HCT116 (cell line): ENCODE measurements at regions not wholly inside any gene's neighbourhood (a gene's known extent, or its start where the extent isn't known, plus 50 kb on each side); places are given as distances from the start of the nearest gene placed in this dataset.

Source experiments
- ATAC-seq: fragments of 200-7000 bp; cut with Tn5 transposase; 2 replicates; pipeline ENCODE4 v1.9.1; 2020; ENCODE audit warnings: mild to moderate bottlenecking, moderate library complexity
- BruUV-seq: library from RNA; stranded (reverse); fragments of 400-500 nt; replicated peaks from 2 replicates; lab custom pipeline; 2021; lab: Mats Ljungman, UMichigan
- CTCF ChIA-PET: fragments of 300-600 bp; sonication (Branson Sonifier 250); formaldehyde crosslinking; loops from one replicate; lab custom pipeline; 2021; ENCODE audit warnings: antibody characterized with exemption; lab: Charles Lee
- POLR2A ChIA-PET: fragments of 300-600, 350-600 bp; sonication (Branson Sonifier 250); formaldehyde crosslinking; loops from one replicate; lab custom pipeline; 2021; ENCODE audit warnings: antibody characterized with exemption; lab: Charles Lee
- RAD21 ChIA-PET, 2 experiments: fragments of 300-600 bp; sonication (Branson Sonifier 250); formaldehyde crosslinking; loops; one replicate each; lab custom pipeline; 2023; ENCODE audit warnings: low total read pairs in 2 of 2; ENCODE audit not compliant: uncharacterized antibody in 2 of 2, unreplicated experiment in 2 of 2, low non-redundant PET in 1 of 2; lab: Charles Lee
- DNase-seq: peaks from one replicate; pipeline ENCODE4 v3.0.0-alpha.2; 2010; ENCODE audit warnings: low read depth, low spot score
- H2AFZ ChIP-seq: fragments of 200-600 bp; shearing (Covaris generic), sonication (generic); 2 replicates; pipeline ENCODE4 v1.6.1; 2017; ENCODE audit warnings: low read depth, mixed run types, mixed read lengths, antibody characterized with exemption, low read length; ENCODE audit not compliant: poor library complexity, severe bottlenecking
- H3K27ac ChIP-seq: 2 replicates; pipeline ENCODE4 v1.5.1; 2012; ENCODE audit warnings: low read depth, low read length
- H3K27me3 ChIP-seq: fragments of 200-600 bp; sonication (generic); 2 replicates; pipeline ENCODE4 v1.6.1; 2016; ENCODE audit warnings: mixed run types, low read length, mixed read lengths; ENCODE audit not compliant: insufficient read depth
- H3K36me3 ChIP-seq, 2 experiments: fragments of 200-500 bp in 1 of 2; fragments of 200-600 bp in 1 of 2; sonication (Bioruptor generic) in 1 of 2; sonication (generic) in 1 of 2; 2 replicates each; pipeline versions ENCODE4 v1.5.1 to v1.6.1; 2014 to 2016; ENCODE audit warnings: low read length in 2 of 2, inconsistent platforms in 1 of 2, mixed read lengths in 1 of 2, mixed run types in 1 of 2; ENCODE audit not compliant: insufficient read depth in 2 of 2, control insufficient read depth in 1 of 2
- H3K4me1 ChIP-seq, 2 experiments: fragments of 200-600 bp in 1 of 2; sonication (generic) in 1 of 2; 2 replicates each; pipeline versions ENCODE4 v1.5.1 to v1.6.1; 2012 to 2017; ENCODE audit warnings: low read length in 2 of 2, inconsistent platforms in 1 of 2, mild to moderate bottlenecking in 1 of 2, mixed read lengths in 1 of 2, mixed run types in 1 of 2, moderate library complexity in 1 of 2; ENCODE audit not compliant: insufficient read depth in 2 of 2, control insufficient read depth in 1 of 2
- H3K4me2 ChIP-seq: fragments of 200-600 bp; sonication (generic); 2 replicates; pipeline ENCODE4 v1.6.1; 2017; ENCODE audit warnings: mixed run types, low read length, mixed read lengths
- H3K4me3 ChIP-seq, 2 experiments: fragments of 200-600 bp in 1 of 2; sonication (generic) in 1 of 2; replicated peaks in 1 of 2; 2 replicates each; pipeline ENCODE4 v1.5.1; 2011 to 2016; ENCODE audit warnings: low read length in 2 of 2, control low read depth in 1 of 2, low read depth in 1 of 2, mild to moderate bottlenecking in 1 of 2, mixed read lengths in 1 of 2, mixed run types in 1 of 2
- H3K79me2 ChIP-seq: fragments of 200-600 bp; sonication (generic); 2 replicates; pipeline ENCODE4 v1.6.1; 2017; ENCODE audit warnings: mild to moderate bottlenecking, mixed run types, low read length, moderate library complexity, mixed read lengths; ENCODE audit not compliant: insufficient read depth
- H3K9ac ChIP-seq: fragments of 200-600 bp; sonication (generic); 2 replicates; pipeline ENCODE4 v1.6.1; 2016; ENCODE audit warnings: low read length, mixed read lengths
- H3K9me2 ChIP-seq: fragments of 200-600 bp; sonication (generic), shearing (Covaris generic); 2 replicates; pipeline ENCODE4 v1.6.1; 2017; ENCODE audit warnings: mixed run types, mild to moderate bottlenecking, moderate library complexity; ENCODE audit not compliant: insufficient read depth
- H3K9me3 ChIP-seq, 2 experiments: fragments of 200-500 bp in 1 of 2; fragments of 200-600 bp in 1 of 2; sonication (Bioruptor generic) in 1 of 2; sonication (generic) in 1 of 2; 2 replicates each; pipeline ENCODE4 v1.6.1; 2014 to 2017; ENCODE audit warnings: low read length in 2 of 2, mixed read lengths in 2 of 2, inconsistent platforms in 1 of 2, low read depth in 1 of 2, mild to moderate bottlenecking in 1 of 2, mixed run types in 1 of 2, moderate library complexity in 1 of 2; ENCODE audit not compliant: control insufficient read depth in 1 of 2, insufficient read depth in 1 of 2
- H4K20me1 ChIP-seq: fragments of 200-600 bp; sonication (generic), shearing (Covaris generic); 2 replicates; pipeline ENCODE4 v1.6.1; 2017; ENCODE audit warnings: mixed run types, mild to moderate bottlenecking, moderate library complexity; ENCODE audit not compliant: insufficient read depth
- ATF3 ChIP-seq: IDR thresholded peaks from 2 replicates; pipeline ENCODE4 v1.6.1; 2012
- CBX3 ChIP-seq: IDR thresholded peaks from 2 replicates; pipeline ENCODE4 v1.6.1; 2012; ENCODE audit warnings: low read depth
- EGR1 ChIP-seq: IDR thresholded peaks from 2 replicates; pipeline ENCODE4 v1.6.1; 2012; ENCODE audit warnings: low read depth
- ELF1 ChIP-seq: IDR thresholded peaks from 2 replicates; pipeline ENCODE4 v1.6.1; 2012; ENCODE audit warnings: low read depth, borderline replicate concordance
- EZH2 ChIP-seq: fragments of 200-600 bp; sonication (generic); IDR thresholded peaks from 2 replicates; pipeline ENCODE4 v1.6.1; 2017; ENCODE audit warnings: antibody characterized with exemption, mixed run types
- EZH2phosphoT487 ChIP-seq: fragments of 200-600 bp; IDR thresholded peaks from 2 replicates; pipeline ENCODE4 v1.6.1; 2018; ENCODE audit warnings: antibody characterized with exemption, borderline replicate concordance
- JUND ChIP-seq: IDR thresholded peaks from 2 replicates; pipeline ENCODE4 v1.6.1; 2012
- POLR2A ChIP-seq: IDR thresholded peaks from 2 replicates; pipeline ENCODE4 v1.7.0; 2011; ENCODE audit warnings: borderline replicate concordance; ENCODE audit not compliant: insufficient read depth, insufficient read length; ENCODE audit errors: extremely low read depth
- SIN3A ChIP-seq: IDR thresholded peaks from 2 replicates; pipeline ENCODE4 v1.6.1; 2012; ENCODE audit warnings: low read depth
- SP1 ChIP-seq: IDR thresholded peaks from 2 replicates; pipeline ENCODE4 v1.6.1; 2012; ENCODE audit warnings: low read depth
- SRF ChIP-seq: IDR thresholded peaks from 2 replicates; pipeline ENCODE4 v1.6.1; 2012; ENCODE audit warnings: low read depth
- YY1 ChIP-seq: IDR thresholded peaks from 2 replicates; pipeline ENCODE4 v1.6.1; 2011; ENCODE audit warnings: low read length, low read depth, moderate library complexity, mild to moderate bottlenecking; ENCODE audit not compliant: insufficient replicate concordance; ENCODE audit errors: extremely low read depth
- ZFX ChIP-seq: fragments of 450-650 bp; IDR thresholded peaks from 2 replicates; pipeline ENCODE4 v1.6.1; 2017
- intact Hi-C: fragments of 100-400 bp; cut with micrococcal nuclease; formaldehyde crosslinking; loops from 2 replicates; pipeline ENCODE4 v1.10.0; 2022
- TF ChIP-seq, protein P1 (sequence below): IDR thresholded peaks from 2 replicates; pipeline ENCODE4 v1.6.1; 2012

DNA sequence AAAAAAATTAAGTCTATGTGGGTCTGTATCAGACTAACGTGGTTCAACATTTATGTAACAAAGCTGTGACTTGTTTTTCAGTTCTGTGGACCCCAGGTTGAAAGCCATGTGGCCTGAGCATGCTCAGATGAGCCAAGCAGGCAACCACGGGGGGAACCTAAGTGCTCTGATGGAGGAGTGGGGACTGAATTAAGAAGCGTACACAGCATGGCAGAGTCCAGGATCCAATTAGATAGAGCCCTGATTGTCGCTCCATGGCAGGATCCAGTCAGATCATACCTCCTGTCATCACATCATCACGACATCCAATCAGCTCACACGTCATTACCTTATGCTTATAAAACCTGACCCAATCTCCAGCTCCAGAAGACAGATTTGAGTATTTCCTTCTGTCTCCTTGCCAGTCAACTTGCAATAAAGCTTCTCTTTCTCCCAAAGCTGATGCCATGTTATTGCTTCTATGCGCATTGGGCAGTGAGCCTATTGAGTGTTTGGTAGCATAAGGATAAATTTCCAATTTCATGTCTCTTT, 1013.1 kb upstream of the TMEM132C start:
- ChIA-PET CTCF (interaction anchor here (1.3 kb wide), 1 partner anchor 470 kb away, joined by 3 read pairs; no protein-coding TSS in a partner anchor), POLR2A (no interaction called here), RAD21 (no interaction called here)
- intact Hi-C loops, result no loop called here
- H3K9ac ChIP-seq, result no peak overlapping the region
- H2AFZ ChIP-seq, result no peak overlapping the region
- H3K79me2 ChIP-seq, result no peaks in the 10 kb centered on the region
- no peak overlapping the region for H3K27ac ChIP-seq
- H3K4me3 ChIP-seq, result no peak overlapping the region
- DNase-seq (no peak), ATAC-seq (no peak)
- no peaks in the 10 kb centered on the region for H3K9me3 ChIP-seq
- H3K27me3 ChIP-seq, result peaks cover 20% of the 10 kb centered on the region
- H3K4me1 ChIP-seq, result no peaks in the 10 kb centered on the region
- H3K9me2 ChIP-seq, result no peaks in the 10 kb centered on the region
- no peaks in the 10 kb centered on the region; the same call in 1 of the 2 replicates for H4K20me1 ChIP-seq
- H3K36me3 ChIP-seq, result no peaks in the 10 kb centered on the region
- no peak for TF ChIP-seq EZH2phosphoT487
- TF ChIP-seq ELF1, result no peak
- TF ChIP-seq SP1, result no peak
- TF ChIP-seq EZH2, result no peak
- no peak for TF ChIP-seq JUND
- no peak for TF ChIP-seq CBX3
- TF ChIP-seq SIN3A, result no peak
- TF ChIP-seq, protein P1, sequence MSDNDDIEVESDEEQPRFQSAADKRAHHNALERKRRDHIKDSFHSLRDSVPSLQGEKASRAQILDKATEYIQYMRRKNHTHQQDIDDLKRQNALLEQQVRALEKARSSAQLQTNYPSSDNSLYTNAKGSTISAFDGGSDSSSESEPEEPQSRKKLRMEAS, result no peak
- no peak for TF ChIP-seq YY1
- no peak for TF ChIP-seq EGR1
- TF ChIP-seq ATF3, result no peak
- no peak overlapping the region for H3K4me2 ChIP-seq
- BruUV-seq, result no TSS peak

DNA sequence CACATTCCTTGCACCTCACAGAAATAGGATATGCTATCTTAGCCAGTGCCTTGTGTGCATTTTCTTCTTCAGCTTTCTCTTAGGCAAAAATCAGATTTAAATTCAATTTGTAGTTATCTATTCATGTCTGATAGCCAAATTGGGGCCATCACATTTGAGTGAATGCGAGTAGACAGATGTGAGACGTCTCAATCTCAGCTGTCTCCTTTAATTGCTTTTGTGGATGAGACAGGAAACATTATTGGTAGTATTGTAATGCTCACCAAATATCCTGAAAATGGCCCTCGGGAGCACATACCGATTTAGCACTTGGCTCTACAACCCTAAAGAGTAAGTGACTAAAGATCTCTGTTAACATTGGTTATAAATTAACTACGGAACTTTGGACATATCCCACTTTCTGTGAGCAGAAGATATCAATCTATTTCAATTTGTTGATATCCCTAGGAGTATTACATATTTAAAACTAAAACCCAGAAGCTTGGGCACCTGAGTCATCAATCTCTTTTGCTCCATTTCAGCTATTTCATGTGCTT, 1012.5 kb upstream of the TMEM132C start:
- H2AFZ ChIP-seq, result no peak overlapping the region
- no peak for ATAC-seq
- H3K9ac ChIP-seq, result no peak overlapping the region
- no peak for TF ChIP-seq SRF
- no peak for TF ChIP-seq JUND
- TF ChIP-seq ZFX, result no peak
- TF ChIP-seq POLR2A, result no peak
- TF ChIP-seq EGR1, result no peak
- no peak overlapping the region for H3K4me3 ChIP-seq
- ChIA-PET RAD21 (no interaction called here), CTCF (interaction anchor here (1.3 kb wide), 1 partner anchor 470 kb away, joined by 3 read pairs; no protein-coding TSS in a partner anchor), POLR2A (no interaction called here)
- no peaks in the 10 kb centered on the region for H3K9me3 ChIP-seq
- intact Hi-C loops, result no loop called here
- H3K79me2 ChIP-seq, result no peaks in the 10 kb centered on the region
- no peaks in the 10 kb centered on the region for H3K9me2 ChIP-seq
- BruUV-seq, result no TSS peak
- H3K4me1 ChIP-seq, result no peaks in the 10 kb centered on the region
- no peak for DNase-seq
- no peaks in the 10 kb centered on the region for H4K20me1 ChIP-seq
- no peak overlapping the region for H3K27ac ChIP-seq
- H3K4me2 ChIP-seq, result no peak overlapping the region
- H3K36me3 ChIP-seq, result no peaks in the 10 kb centered on the region
- H3K27me3 ChIP-seq, result peaks cover 16% of the 10 kb centered on the region
